GM12878 (cell line): ENCODE measurements at regions not wholly inside any gene's neighbourhood (a gene's known extent, or its start where the extent isn't known, plus 50 kb on each side); places are given as distances from the start of the nearest gene placed in this dataset.
"Not testable (repeated sequence)": the region's sequence is repeated elsewhere in the genome, so short reads cannot be mapped to it uniquely, and the experiment has no call there.

ENCODE experiments used
- ATAC-seq: fragments of 200-7000 bp; cut with Tn5 transposase; 3 replicates; pipeline ENCODE4 v1.9.1; 2020; ENCODE audit warnings: mild to moderate bottlenecking, moderate library complexity
- BruUV-seq: library from RNA; stranded (reverse); fragments of 400-500 nt; replicated peaks from 2 replicates; lab custom pipeline; 2021; lab: Mats Ljungman, UMichigan
- CTCF ChIA-PET: fragments of 300-600 bp; sonication (Branson Sonifier 250); formaldehyde crosslinking; extraction: SDS; loops from one replicate; lab custom pipeline; 2021; ENCODE audit warnings: inconsistent platforms; lab: Yijun Ruan, JAX
- POLR2A ChIA-PET: fragments of 350-600 bp; formaldehyde crosslinking; extraction: SDS; loops from one replicate; lab custom pipeline; 2021; ENCODE audit warnings: inconsistent platforms; lab: Charles Lee
- RAD21 ChIA-PET: fragments of 300-600 bp; sonication (Branson Sonifier 250); formaldehyde crosslinking; loops from one replicate; lab custom pipeline; 2023; ENCODE audit warnings: antibody characterized with exemption; ENCODE audit not compliant: unreplicated experiment; lab: Charles Lee
- SMC1A ChIA-PET: fragments of 300-600 bp; sonication (Branson Sonifier 250); formaldehyde crosslinking; loops from one replicate; lab custom pipeline; 2023; ENCODE audit not compliant: unreplicated experiment, uncharacterized antibody; lab: Charles Lee
- DNase-seq: peaks from one replicate; pipeline ENCODE4 v3.0.0-alpha.2; 2011; ENCODE audit warnings: low read depth, low spot score
- FAIRE-seq: peaks from 3 replicates; lab custom pipeline; 2011; peaks lifted over from hg19 to GRCh38; lab: Jason Lieb, UNC
- H2AFZ ChIP-seq: 2 replicates; pipeline ENCODE4 v1.6.0; 2011; ENCODE audit warnings: low read depth, low read length, control low read depth; ENCODE audit not compliant: control insufficient read depth
- H3K27ac ChIP-seq: 2 replicates; pipeline ENCODE4 v1.5.1; 2011; ENCODE audit warnings: control low read depth; ENCODE audit not compliant: control insufficient read depth, insufficient read depth
- H3K27me3 ChIP-seq, 2 experiments: replicated peaks in 1 of 2; 2 replicates each; pipeline versions ENCODE4 v1.6.0 to v1.6.1; 2011; ENCODE audit warnings: low read length in 1 of 2; ENCODE audit not compliant: control insufficient read depth in 2 of 2, insufficient read depth in 2 of 2
- H3K36me3 ChIP-seq, 2 experiments: 2 replicates each; pipeline ENCODE4 v1.5.1; 2011; ENCODE audit warnings: low read length in 1 of 2; ENCODE audit not compliant: control insufficient read depth in 2 of 2, insufficient read depth in 2 of 2
- H3K4me1 ChIP-seq: 2 replicates; pipeline ENCODE4 v1.6.1; 2011; ENCODE audit warnings: mild to moderate bottlenecking, low read length, moderate library complexity, mixed read lengths; ENCODE audit not compliant: control insufficient read depth, insufficient read depth
- H3K4me2 ChIP-seq: 2 replicates; pipeline ENCODE4 v1.6.0; 2011; ENCODE audit warnings: control low read depth; ENCODE audit not compliant: control insufficient read depth, insufficient read depth
- H3K4me3 ChIP-seq: fragments of 200-600 bp; sonication (generic); 2 replicates; pipeline ENCODE4 v1.5.1; 2016
- H3K79me2 ChIP-seq: 2 replicates; pipeline ENCODE4 v1.6.0; 2011; ENCODE audit warnings: low read length; ENCODE audit not compliant: control insufficient read depth, insufficient read depth
- H3K9ac ChIP-seq: 2 replicates; pipeline ENCODE4 v1.8.0; 2011; ENCODE audit warnings: low read length, control low read depth, mixed read lengths; ENCODE audit not compliant: control insufficient read depth, insufficient read depth
- H3K9me3 ChIP-seq: replicated peaks from 3 replicates; pipeline ENCODE4 v1.5.1; 2011; ENCODE audit warnings: mild to moderate bottlenecking, low read length; ENCODE audit not compliant: control insufficient read depth, insufficient read depth
- H4K20me1 ChIP-seq: 2 replicates; pipeline ENCODE4 v1.6.0; 2011; ENCODE audit not compliant: control insufficient read depth, insufficient read depth
- CEBPZ ChIP-seq: fragments of 150-350 bp; IDR thresholded peaks from 2 replicates; pipeline ENCODE4 v1.6.1; 2016; ENCODE audit warnings: low read depth, low read length
- GABPA ChIP-seq: IDR thresholded peaks from 2 replicates; pipeline ENCODE4 v1.6.1; 2014; ENCODE audit warnings: antibody characterized with exemption, low read depth, mild to moderate bottlenecking, inconsistent platforms
- WGBS: methylation state at CpG from one replicate; pipeline ENCODE4 v1.1.6; 2016; ENCODE audit warnings: low lambda C conversion rate; ENCODE audit not compliant: insufficient replicate concordance, insufficient coverage; ENCODE audit errors: missing lambda C conversion rate; 5-methylcytosine and 5-hydroxymethylcytosine counted together
- in situ Hi-C: fragments of 300-500 bp; cut with MboI; formaldehyde crosslinking; loops from 9 replicates; pipeline ENCODE4 v1.14.3; 2018; ENCODE audit warnings: mixed read lengths
- intact Hi-C: fragments of 100-400 bp; cut with micrococcal nuclease; formaldehyde crosslinking; loops from one replicate; pipeline ENCODE4 v1.14.2; 2022; ENCODE audit not compliant: unreplicated experiment

DNA sequence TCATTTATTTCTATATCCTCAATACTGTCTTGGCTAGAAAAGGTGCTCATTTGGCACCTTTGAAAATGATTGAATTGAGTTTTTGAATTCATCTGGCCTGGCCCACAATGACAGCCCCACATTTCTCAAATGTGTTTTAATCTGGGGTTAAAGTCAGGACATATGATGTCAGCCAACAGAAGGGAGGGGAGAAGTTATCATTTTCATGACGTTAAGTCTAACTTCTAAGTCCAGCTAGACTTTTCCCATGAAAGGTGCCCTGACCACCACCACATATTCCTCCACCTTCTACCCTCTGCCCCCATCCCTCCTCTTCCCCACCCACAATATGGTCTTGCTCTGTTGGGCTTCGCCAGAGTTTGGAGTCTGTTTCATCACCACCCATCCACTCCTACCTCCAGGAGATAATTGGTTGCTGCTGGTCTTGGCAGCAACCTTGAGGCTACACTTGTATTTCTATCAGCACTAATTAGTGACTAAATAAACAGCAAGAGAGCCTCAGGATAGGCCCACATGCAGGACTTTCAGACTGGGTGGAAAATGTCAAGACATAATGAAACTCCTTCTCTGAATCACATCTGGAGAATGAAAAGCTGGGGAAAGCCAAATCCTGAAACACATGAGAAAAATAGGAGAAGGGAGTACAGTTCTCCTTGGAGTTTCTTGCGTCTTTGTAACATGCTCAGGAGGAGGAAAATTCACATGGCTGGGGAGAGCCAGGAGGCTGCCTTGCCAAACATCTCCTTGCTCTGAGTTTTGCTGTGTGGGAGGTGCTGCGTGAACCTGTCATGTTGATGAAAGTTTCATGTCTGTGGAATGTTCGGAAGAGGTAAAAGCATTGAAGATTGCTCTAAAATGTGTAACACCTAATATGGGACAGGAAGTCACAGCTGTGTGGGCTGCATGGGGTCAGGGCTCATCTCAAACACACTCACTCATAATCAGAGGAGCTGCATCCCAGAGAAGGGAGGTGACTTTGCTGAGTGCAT is 544.7 kb upstream of the KLF4 start (continued):
- TF ChIP-seq CEBPZ (no peak), GABPA (no peak)

DNA sequence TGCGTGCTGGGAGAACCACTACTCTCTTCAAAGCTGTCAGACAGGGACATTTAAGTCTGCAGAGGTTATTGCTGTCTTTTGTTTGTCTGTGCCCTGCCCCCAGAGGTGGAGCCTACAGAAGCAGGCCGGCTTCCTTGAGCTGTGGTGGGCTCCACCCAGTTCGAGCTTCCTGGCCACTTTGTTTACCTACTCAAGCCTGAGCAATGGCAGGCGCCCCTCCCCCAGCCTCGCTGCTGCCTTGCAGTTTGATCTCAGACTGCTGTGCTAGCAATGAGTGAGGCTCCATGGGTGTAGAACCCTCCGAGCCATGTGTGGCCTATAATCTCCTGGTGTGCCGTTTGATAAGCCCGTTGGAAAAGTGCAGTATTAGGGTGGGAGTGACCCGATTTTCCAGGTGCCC is 542.5 kb upstream of the KLF4 start:
- H3K4me1 ChIP-seq, H3K27me3 ChIP-seq, H3K9ac ChIP-seq, in situ Hi-C loops, SMC1A ChIA-PET, H3K9me3 ChIP-seq, H3K27ac ChIP-seq, FAIRE-seq, H4K20me1 ChIP-seq, H3K36me3 ChIP-seq, BruUV-seq, RAD21 ChIA-PET, H3K79me2 ChIP-seq, DNase-seq, CTCF ChIA-PET, H3K4me3 ChIP-seq, ATAC-seq, intact Hi-C loops, H3K4me2 ChIP-seq, H2AFZ ChIP-seq: not testable (repeated sequence)
- POLR2A ChIA-PET: interaction anchor here (0.7 kb wide), 1 partner anchor 9 kb away, joined by 3 read pairs; no protein-coding TSS in a partner anchor
- 25% methylated on average over 9 of the region's 9 CpGs for WGBS

DNA sequence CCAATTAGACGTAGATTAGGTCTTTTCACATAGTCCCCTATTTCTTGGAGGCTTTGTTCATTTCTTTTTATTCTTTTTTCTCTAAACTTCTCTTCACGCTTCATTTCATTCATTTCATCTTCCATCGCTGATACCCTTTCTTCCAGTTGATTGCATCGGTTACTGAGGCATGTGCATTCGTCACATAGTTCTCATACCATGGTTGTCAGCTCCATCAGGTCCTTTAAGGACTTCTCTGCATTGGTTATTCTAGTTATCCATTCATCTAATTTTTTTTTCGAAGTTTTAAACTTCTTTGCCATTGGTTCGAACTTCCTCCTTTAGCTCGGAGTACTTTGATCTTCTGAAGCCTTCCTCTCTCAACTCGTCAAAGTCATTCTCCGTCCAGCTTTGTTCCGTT is 541.7 kb upstream of the KLF4 start:
- H3K4me2 ChIP-seq, SMC1A ChIA-PET, in situ Hi-C loops, H3K4me1 ChIP-seq, H2AFZ ChIP-seq, POLR2A ChIA-PET, intact Hi-C loops, H3K27me3 ChIP-seq, FAIRE-seq, ATAC-seq, H3K9ac ChIP-seq, CTCF ChIA-PET, H4K20me1 ChIP-seq, DNase-seq, H3K79me2 ChIP-seq, H3K9me3 ChIP-seq, H3K36me3 ChIP-seq, BruUV-seq, RAD21 ChIA-PET, H3K4me3 ChIP-seq, H3K27ac ChIP-seq: not testable (repeated sequence)
- 52% methylated on average over 11 of the region's 11 CpGs for WGBS

DNA sequence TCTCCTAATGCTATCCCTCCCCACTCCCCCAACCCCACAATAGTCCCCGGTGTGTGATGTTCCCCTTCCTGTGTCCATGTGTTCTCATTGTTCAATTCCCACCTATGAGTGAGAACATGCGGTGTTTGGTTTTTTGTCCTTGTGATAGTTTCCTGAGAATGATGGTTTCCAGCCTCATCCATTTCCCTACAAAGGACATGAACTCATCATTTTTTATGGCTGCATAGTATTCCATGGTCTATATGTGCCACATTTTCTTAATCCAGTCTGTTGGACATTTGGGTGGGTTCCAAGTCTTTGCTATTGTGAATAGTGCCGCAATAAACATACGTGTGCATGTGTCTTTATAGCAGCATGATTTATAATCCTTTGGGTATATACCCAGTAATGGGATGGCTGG is 537.1 kb upstream of the KLF4 start:
- intact Hi-C loops, H3K27ac ChIP-seq, H3K4me1 ChIP-seq, H3K36me3 ChIP-seq, SMC1A ChIA-PET, H3K9ac ChIP-seq, H2AFZ ChIP-seq, in situ Hi-C loops, CTCF ChIA-PET, H4K20me1 ChIP-seq, ATAC-seq, H3K9me3 ChIP-seq, FAIRE-seq, H3K79me2 ChIP-seq, POLR2A ChIA-PET, H3K4me2 ChIP-seq, DNase-seq, RAD21 ChIA-PET, H3K27me3 ChIP-seq, BruUV-seq, H3K4me3 ChIP-seq: not testable (repeated sequence)
- 89% methylated on average over 4 of the region's 4 CpGs for WGBS
